Panc1 (cell line): ENCODE measurements at regions not wholly inside any gene's neighbourhood (a gene's known extent, or its start where the extent isn't known, plus 50 kb on each side); places are given as distances from the start of the nearest gene placed in this dataset.

Source experiments
- ATAC-seq: fragments of 200-7000 bp; cut with Tn5 transposase; 2 replicates; pipeline ENCODE4 v1.9.1; 2020; ENCODE audit warnings: mild to moderate bottlenecking, moderate library complexity
- BruUV-seq: library from RNA; stranded (reverse); fragments of 400-500 nt; replicated peaks from 2 replicates; lab custom pipeline; 2021; lab: Mats Ljungman, UMichigan
- CTCF ChIA-PET: fragments of 300-600 bp; sonication (Branson Sonifier 250); formaldehyde crosslinking; loops from one replicate; lab custom pipeline; 2022; ENCODE audit warnings: antibody characterized with exemption; lab: Charles Lee
- POLR2A ChIA-PET: fragments of 300-600 bp; sonication (Branson Sonifier 250); formaldehyde crosslinking; loops from one replicate; lab custom pipeline; 2022; ENCODE audit warnings: antibody characterized with exemption; lab: Charles Lee
- DNase-seq: peaks from one replicate; pipeline ENCODE4 v3.0.0-alpha.2; 2010; ENCODE audit warnings: low read depth, low spot score
- H3K27ac ChIP-seq: 2 replicates; pipeline ENCODE4 v1.5.1; 2011; ENCODE audit warnings: mild to moderate bottlenecking, low read length, inconsistent platforms
- H3K27me3 ChIP-seq: fragments of 200-500 bp; sonication (Bioruptor generic); 2 replicates; pipeline ENCODE4 v1.6.0; 2014; ENCODE audit warnings: low read length, inconsistent platforms; ENCODE audit not compliant: control insufficient read depth, insufficient read depth
- H3K36me3 ChIP-seq: fragments of 200-500 bp; sonication (Bioruptor generic); 2 replicates; pipeline ENCODE4 v1.5.1; 2014; ENCODE audit warnings: inconsistent platforms, mild to moderate bottlenecking, low read length, moderate library complexity; ENCODE audit not compliant: control insufficient read depth, insufficient read depth
- H3K4me1 ChIP-seq: 2 replicates; pipeline ENCODE4 v1.5.1; 2011; ENCODE audit warnings: inconsistent platforms, mild to moderate bottlenecking, low read length, moderate library complexity; ENCODE audit not compliant: control insufficient read depth, insufficient read depth
- H3K4me3 ChIP-seq, 2 experiments: 2 replicates each; pipeline ENCODE4 v1.5.1; 2011 to 2012; ENCODE audit warnings: low read depth in 2 of 2, low read length in 2 of 2, mild to moderate bottlenecking in 2 of 2, inconsistent platforms in 1 of 2, moderate library complexity in 1 of 2
- H3K9me3 ChIP-seq: fragments of 200-500 bp; sonication (Bioruptor generic); 2 replicates; pipeline ENCODE4 v1.5.1; 2014; ENCODE audit warnings: low read depth, mild to moderate bottlenecking, inconsistent platforms, low read length, moderate library complexity; ENCODE audit not compliant: control insufficient read depth, insufficient read depth
- TCF7L2 ChIP-seq: IDR thresholded peaks from 2 replicates; pipeline ENCODE4 v1.6.1; 2011; ENCODE audit warnings: mild to moderate bottlenecking, low read depth, low read length, inconsistent platforms
- in situ Hi-C: cut with HindIII; loops from 2 replicates; pipeline ENCODE4 v1.10.0; 2016; ENCODE audit warnings: low sequenced_read_pairs, low pct_unique_long_range_greater_than_20kb
- intact Hi-C: fragments of 100-400 bp; cut with micrococcal nuclease; formaldehyde crosslinking; loops from one replicate; pipeline ENCODE4 v1.10.0; 2022; ENCODE audit not compliant: unreplicated experiment
- TF ChIP-seq, protein P1 (sequence below): fragments of 450-650 bp; IDR thresholded peaks from 2 replicates; pipeline ENCODE4 v1.5.1; 2017; ENCODE audit warnings: mild to moderate bottlenecking

DNA sequence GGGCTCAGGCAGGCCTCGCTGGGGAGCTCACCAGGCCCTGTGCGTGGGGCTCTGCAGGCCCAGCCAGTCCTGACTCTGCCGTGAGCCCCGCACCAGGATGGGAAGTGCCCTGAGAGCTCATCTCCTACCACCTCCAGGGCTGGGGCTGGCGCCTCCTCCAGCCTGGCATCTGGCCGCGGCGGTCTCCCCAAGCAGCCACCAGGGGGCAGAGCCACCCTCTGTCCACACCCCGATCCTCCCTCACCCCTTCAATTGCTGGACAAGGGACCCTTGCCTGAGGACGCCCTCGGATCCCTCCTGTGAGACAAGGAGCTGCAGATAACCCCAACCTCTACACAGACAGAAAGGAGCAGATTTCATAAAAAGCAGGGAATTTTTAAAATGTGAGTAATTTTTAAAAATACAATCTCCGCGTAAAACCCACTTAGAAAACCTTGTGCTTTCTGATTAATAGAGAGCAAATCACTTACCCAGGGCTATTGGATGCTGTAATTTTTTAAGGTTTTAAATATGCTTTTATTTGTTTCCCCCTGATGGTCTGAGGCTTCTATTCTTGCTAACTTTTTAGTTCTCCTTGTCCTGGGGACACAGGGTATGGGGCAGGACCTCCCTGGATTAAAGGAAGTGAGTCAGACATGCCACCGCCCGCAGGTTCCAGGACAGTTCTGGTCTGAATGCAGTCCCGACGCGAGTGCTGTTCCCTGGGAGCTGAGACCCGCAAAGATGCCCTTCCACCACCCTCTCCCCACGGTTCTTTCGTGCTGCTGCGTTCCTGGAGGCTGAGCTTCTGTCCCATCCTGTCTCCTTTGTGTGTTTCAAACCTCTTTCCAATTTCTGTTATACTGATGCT lies 52.3 kb upstream of the CHRNA7 start:
- ChIA-PET POLR2A (interaction anchor here (0.6 kb wide), 1 partner anchor 85 kb away, joined by 3 read pairs; no protein-coding TSS in a partner anchor), CTCF (interaction anchor here (0.5 to 1.3 kb wide), 3 partner anchors 15 to 51 kb away, joined by 3 to 4 read pairs (median 3); no protein-coding TSS in a partner anchor)
- no peaks in the 10 kb centered on the region for H3K27me3 ChIP-seq
- peak; percentile 91 for ATAC-seq
- no peak overlapping the region for H3K4me3 ChIP-seq
- intact Hi-C loops: no loop called here
- in situ Hi-C loops: no loop called here
- no peak overlapping the region for H3K27ac ChIP-seq
- TF ChIP-seq, protein P1, sequence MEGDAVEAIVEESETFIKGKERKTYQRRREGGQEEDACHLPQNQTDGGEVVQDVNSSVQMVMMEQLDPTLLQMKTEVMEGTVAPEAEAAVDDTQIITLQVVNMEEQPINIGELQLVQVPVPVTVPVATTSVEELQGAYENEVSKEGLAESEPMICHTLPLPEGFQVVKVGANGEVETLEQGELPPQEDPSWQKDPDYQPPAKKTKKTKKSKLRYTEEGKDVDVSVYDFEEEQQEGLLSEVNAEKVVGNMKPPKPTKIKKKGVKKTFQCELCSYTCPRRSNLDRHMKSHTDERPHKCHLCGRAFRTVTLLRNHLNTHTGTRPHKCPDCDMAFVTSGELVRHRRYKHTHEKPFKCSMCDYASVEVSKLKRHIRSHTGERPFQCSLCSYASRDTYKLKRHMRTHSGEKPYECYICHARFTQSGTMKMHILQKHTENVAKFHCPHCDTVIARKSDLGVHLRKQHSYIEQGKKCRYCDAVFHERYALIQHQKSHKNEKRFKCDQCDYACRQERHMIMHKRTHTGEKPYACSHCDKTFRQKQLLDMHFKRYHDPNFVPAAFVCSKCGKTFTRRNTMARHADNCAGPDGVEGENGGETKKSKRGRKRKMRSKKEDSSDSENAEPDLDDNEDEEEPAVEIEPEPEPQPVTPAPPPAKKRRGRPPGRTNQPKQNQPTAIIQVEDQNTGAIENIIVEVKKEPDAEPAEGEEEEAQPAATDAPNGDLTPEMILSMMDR: peak; percentile 90
- TF ChIP-seq TCF7L2: no peak
- H3K36me3 ChIP-seq: no peaks in the 10 kb centered on the region; the same call in 1 of the 2 replicates
- peak; percentile 17 for DNase-seq
- no peaks in the 10 kb centered on the region for H3K9me3 ChIP-seq
- H3K4me1 ChIP-seq: 0 out of 2 replicates have a peak, but pooled peaks cover 5% of the 10 kb centered on the region
- BruUV-seq: no TSS peak
